Body of pancreas (tissue), 4 donors: ENCODE measurements at regions not wholly inside any gene's neighbourhood (a gene's known extent, or its start where the extent isn't known, plus 50 kb on each side); places are given as distances from the start of the nearest gene placed in this dataset.

ENCODE experiments used
- ATAC-seq: fragments of 150-250 bp; one replicate; pipeline ENCODE4 v1.9.1; 2016
- DNase-seq, 4 donors: peaks; one replicate each; pipeline ENCODE4 v3.0.0-alpha.2; 2019
- H3K27ac ChIP-seq, 4 donors: fragments of 200-600 bp; sonication (generic); 1 replicate in 3 of 4; 2 replicates in 1 of 4; pipeline versions ENCODE4 v1.5.1 to v1.6.1; 2016 to 2019; ENCODE audit warnings: mild to moderate bottlenecking in 1 of 4, mixed read lengths in 1 of 4, moderate library complexity in 1 of 4
- H3K27me3 ChIP-seq, 2 donors: fragments of 200-600 bp; sonication (generic); one replicate each; pipeline ENCODE4 v1.6.0; 2016; ENCODE audit warnings: mild to moderate bottlenecking in 1 of 2
- H3K36me3 ChIP-seq, 2 donors: fragments of 200-600 bp; sonication (generic); replicated peaks in 1 of 2; 2 replicates each; pipeline ENCODE4 v1.5.1; 2016; ENCODE audit warnings: low read depth in 2 of 2; ENCODE audit not compliant: insufficient read depth in 1 of 2
- H3K4me1 ChIP-seq: fragments of 200-600 bp; sonication (generic); one replicate; pipeline ENCODE4 v1.6.0; 2016
- H3K4me3 ChIP-seq, 2 donors: fragments of 200-600 bp; sonication (generic); 1 replicate in 1 of 2; 2 replicates in 1 of 2; pipeline ENCODE4 v1.5.1; 2016 to 2019
- H3K9me3 ChIP-seq, 3 donors: fragments of 200-600 bp; sonication (generic); 1 replicate in 2 of 3; 2 replicates in 1 of 3; pipeline ENCODE4 v1.5.1; 2016
- CTCF ChIP-seq, 7 experiments: fragments of 450-650 bp in 4 of 7; fragments of 200-600 bp in 3 of 7; sonication (generic) in 3 of 7; IDR thresholded peaks; one replicate each; pipeline ENCODE4 v1.5.1; 2016 to 2019; ENCODE audit warnings: antibody characterized with exemption in 7 of 7
- POLR2A ChIP-seq, 3 donors: fragments of 450-650 bp; IDR thresholded peaks; one replicate each; pipeline ENCODE4 v1.6.1; 2016; ENCODE audit warnings: antibody characterized with exemption in 3 of 3, mild to moderate bottlenecking in 2 of 3
- WGBS, 2 donors: methylation state at CpG; one replicate each; pipeline ENCODE4 v1.1.5; 2017; 5-methylcytosine and 5-hydroxymethylcytosine counted together
- intact Hi-C: fragments of 100-400 bp; cut with DNase I; formaldehyde crosslinking; loops from one replicate; pipeline ENCODE4 v1.15.1; 2023

- intact Hi-C loops = no loop called here
- Histone ChIP-seq H3K36me3 (no peaks in the 10 kb centered on the region), H3K4me3 (no peak overlapping the region), H3K9me3 (no peaks in the 10 kb centered on the region), H3K4me1 (no peaks in the 10 kb centered on the region), H3K27me3 (no peaks in the 10 kb centered on the region), H3K27ac (no peak overlapping the region)
- TF ChIP-seq CTCF (IDR thresholded peaks at IDR 0.05) = no peak
- DNase-seq = no peak
- WGBS, 2 donors = 79 to 82% methylated on average over 13 of the region's 13 CpGs
- no peak for ATAC-seq
These were observed 118.2 kb upstream of the ERRFI1 start for GRCh38 chr1:8144323-8144722.

- Histone ChIP-seq H3K4me1 (no peaks in the 10 kb centered on the region), H3K27ac (no peak overlapping the region), H3K4me3 (no peak overlapping the region), H3K27me3 (no peaks in the 10 kb centered on the region), H3K9me3 (no peaks in the 10 kb centered on the region), H3K36me3 (no peaks in the 10 kb centered on the region)
- ATAC-seq = no peak
- DNase-seq = no peak
- intact Hi-C loops = no loop called here
- WGBS, 2 donors = 81 to 87% methylated on average over 6 to 7 of the region's 7 CpGs
- TF ChIP-seq CTCF (IDR thresholded peaks at IDR 0.05) (no peak), POLR2A (IDR thresholded peaks at IDR 0.05) (no peak)
These were observed 117.0 kb upstream of the ERRFI1 start for GRCh38 chr1:8142955-8143629.

- Histone ChIP-seq H3K27ac (no peak overlapping the region), H3K4me1 (peaks cover 5% of the 10 kb centered on the region), H3K27me3 (no peaks in the 10 kb centered on the region), H3K4me3 (no peak overlapping the region), H3K9me3 (no peaks in the 10 kb centered on the region), H3K36me3 (no peaks in the 10 kb centered on the region)
- intact Hi-C loops = no loop called here
- TF ChIP-seq CTCF (IDR thresholded peaks at IDR 0.05) (no peak), POLR2A (IDR thresholded peaks at IDR 0.05) (no peak)
- ATAC-seq = no peak
- DNase-seq = no peak
- WGBS, 2 donors = 90 to 93% methylated on average over 11 of the region's 11 CpGs
These were observed 113.8 kb upstream of the ERRFI1 start for GRCh38 chr1:8139941-8140340.

GRCh38 chr1:8139383-8139782, 113.3 kb upstream of the ERRFI1 start:
- H3K27ac ChIP-seq = no peak overlapping the region
- ATAC-seq (no peak), DNase-seq (no peak)
- peaks cover 10% of the 10 kb centered on the region for H3K4me1 ChIP-seq
- no peak for TF ChIP-seq POLR2A (IDR thresholded peaks at IDR 0.05)
- TF ChIP-seq CTCF (IDR thresholded peaks at IDR 0.05) = no peak
- no peaks in the 10 kb centered on the region for H3K36me3 ChIP-seq
- no peaks in the 10 kb centered on the region for H3K9me3 ChIP-seq
- H3K27me3 ChIP-seq = no peaks in the 10 kb centered on the region
- intact Hi-C loops = no loop called here
- H3K4me3 ChIP-seq = no peak overlapping the region
- WGBS, 2 donors = 86 to 90% methylated on average over 6 of the region's 6 CpGs

- WGBS, 2 donors = 82 to 89% methylated on average over 6 of the region's 6 CpGs
- H3K4me3 ChIP-seq = no peak overlapping the region
- intact Hi-C loops = no loop called here
- peaks cover 17% of the 10 kb centered on the region for H3K4me1 ChIP-seq
- ATAC-seq (no peak), DNase-seq (no peak)
- H3K9me3 ChIP-seq = no peaks in the 10 kb centered on the region
- no peaks in the 10 kb centered on the region for H3K27me3 ChIP-seq
- no peaks in the 10 kb centered on the region for H3K36me3 ChIP-seq
- H3K27ac ChIP-seq = no peak overlapping the region
- TF ChIP-seq POLR2A (IDR thresholded peaks at IDR 0.05) (no peak), CTCF (IDR thresholded peaks at IDR 0.05) (no peak)
These were observed 112.6 kb upstream of the ERRFI1 start for GRCh38 chr1:8138673-8139072.
